ENCODE measurements at regions not wholly inside any gene's neighbourhood (a gene's known extent, or its start where the extent isn't known, plus 50 kb on each side); places are given as distances from the start of the nearest gene placed in this dataset.

DNA sequence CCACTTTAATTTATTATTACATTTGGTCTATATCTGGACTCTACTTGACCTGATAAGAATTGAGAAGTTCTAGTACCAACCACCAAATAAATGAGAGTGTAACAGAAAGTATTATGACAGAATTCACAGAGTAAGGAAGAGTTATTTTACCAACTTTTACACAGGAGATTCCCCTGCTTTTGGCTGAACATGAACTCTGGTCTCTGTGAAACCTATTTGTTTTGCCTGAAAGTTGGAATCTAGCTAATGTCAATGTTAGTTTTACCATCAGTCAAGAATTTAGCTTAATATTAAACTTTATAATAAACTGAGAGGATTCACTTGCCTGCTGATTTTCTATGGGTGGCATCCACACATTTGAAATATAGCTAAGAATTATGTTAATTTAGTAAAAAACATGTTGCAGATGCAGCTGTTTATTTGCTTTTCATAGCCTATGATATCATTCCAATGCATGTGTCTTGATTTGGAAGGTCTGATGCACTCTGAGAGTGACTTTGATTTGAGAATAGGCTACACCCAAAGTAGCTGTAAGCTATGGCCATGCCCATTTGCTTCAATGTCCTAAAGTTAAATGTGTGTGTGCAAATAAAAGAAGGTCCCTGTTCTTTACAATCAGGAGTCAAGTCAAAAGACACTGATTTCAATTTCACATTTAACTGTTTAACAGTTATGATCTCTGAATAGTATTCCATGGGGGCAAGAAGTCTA is 150.9 kb upstream of the RASGEF1B start:
- Histone ChIP-seq H3K4me1 (ENCODE audit: insufficient read depth, low read length) (peaks cover 4% of the 10 kb centered on the region), H3K27ac (ENCODE audit: low read length) (no peak overlapping the region), H3K9me3 (ENCODE audit: insufficient read depth, low read depth, low read length) (no peaks in the 10 kb centered on the region), H3K9ac (ENCODE audit: low read depth, low read length) (no peak overlapping the region), H3K36me3 (ENCODE audit: insufficient read depth, low read depth, low read length) (no peaks in the 10 kb centered on the region), H3K4me3 (ENCODE audit: low read length) (no peak overlapping the region), H3K27me3 (ENCODE audit: insufficient read depth, low read length) (no peaks in the 10 kb centered on the region)

- no peaks in the 10 kb centered on the region for H3K4me1 ChIP-seq (ENCODE audit: insufficient read depth, low read length)
- no peak overlapping the region for H3K4me3 ChIP-seq (ENCODE audit: low read length)
Measured at GRCh38 chr4:81622028-81622427, 150.3 kb upstream of the RASGEF1B start.

GRCh38 chr4:81621490-81621889 is 149.8 kb upstream of the RASGEF1B start:
- Histone ChIP-seq H3K4me1 (ENCODE audit: insufficient read depth, low read length) (no peaks in the 10 kb centered on the region), H3K36me3 (ENCODE audit: insufficient read depth, low read depth, low read length) (no peaks in the 10 kb centered on the region), H3K4me3 (ENCODE audit: low read length) (no peak overlapping the region), H3K27me3 (ENCODE audit: insufficient read depth, low read length) (no peaks in the 10 kb centered on the region), H3K9ac (ENCODE audit: low read depth, low read length) (no peak overlapping the region), H3K9me3 (ENCODE audit: insufficient read depth, low read depth, low read length) (no peaks in the 10 kb centered on the region), H3K27ac (ENCODE audit: low read length) (no peak overlapping the region)

More at GRCh38 chr4:81622028-81622427, 150.3 kb upstream of the RASGEF1B start:
- Histone ChIP-seq H3K9ac (ENCODE audit: low read depth, low read length) (no peak overlapping the region), H3K27ac (ENCODE audit: low read length) (no peak overlapping the region), H3K9me3 (ENCODE audit: insufficient read depth, low read depth, low read length) (no peaks in the 10 kb centered on the region), H3K27me3 (ENCODE audit: insufficient read depth, low read length) (no peaks in the 10 kb centered on the region), H3K36me3 (ENCODE audit: insufficient read depth, low read depth, low read length) (no peaks in the 10 kb centered on the region)

DNA sequence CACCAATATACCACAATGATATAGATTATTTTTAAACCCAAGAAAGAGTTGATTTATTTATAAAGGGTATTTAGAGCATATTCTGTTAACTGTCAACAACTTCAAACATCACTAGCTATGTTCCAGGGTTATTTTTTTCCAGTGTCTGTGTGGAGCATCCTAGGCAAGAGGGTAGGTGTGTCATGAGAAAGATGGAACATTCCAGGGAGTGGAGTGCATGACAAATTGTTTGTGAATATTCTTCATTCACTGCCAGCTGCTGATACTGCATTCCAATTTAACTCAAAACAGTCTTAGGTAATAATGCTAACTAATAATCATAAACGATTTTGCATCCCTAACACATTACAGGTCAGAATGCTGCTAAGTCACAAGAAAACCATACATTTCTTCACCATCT is 148.7 kb upstream of the RASGEF1B start:
- Histone ChIP-seq H3K4me3 (ENCODE audit: low read length) (no peak overlapping the region), H3K36me3 (ENCODE audit: insufficient read depth, low read depth, low read length) (no peaks in the 10 kb centered on the region), H3K9ac (ENCODE audit: low read depth, low read length) (no peak overlapping the region), H3K4me1 (ENCODE audit: insufficient read depth, low read length) (no peaks in the 10 kb centered on the region), H3K9me3 (ENCODE audit: insufficient read depth, low read depth, low read length) (no peaks in the 10 kb centered on the region), H3K27me3 (ENCODE audit: insufficient read depth, low read length) (no peaks in the 10 kb centered on the region), H3K27ac (ENCODE audit: low read length) (no peak overlapping the region)

DNA sequence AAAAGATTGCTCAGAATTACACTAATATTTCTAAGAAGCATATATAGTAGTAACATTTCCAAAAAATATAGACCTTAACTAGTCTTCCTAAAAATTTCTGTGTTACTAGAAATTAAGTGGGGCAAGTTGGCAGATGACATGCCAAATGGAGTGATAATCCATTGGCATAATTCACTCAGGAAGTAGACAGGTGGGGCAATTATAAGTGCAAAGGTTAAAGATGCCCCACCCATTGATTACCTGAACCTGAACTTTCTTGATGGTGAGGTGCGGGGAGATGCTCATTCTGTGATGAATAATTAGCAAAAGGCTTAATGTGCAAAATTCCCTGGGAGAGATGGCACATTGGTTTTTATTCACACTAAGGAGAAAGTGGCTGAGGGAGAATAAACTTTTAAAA is 145.8 kb upstream of the RASGEF1B start:
- Histone ChIP-seq H3K4me3 (ENCODE audit: low read length) (no peak overlapping the region), H3K27me3 (ENCODE audit: insufficient read depth, low read length) (no peaks in the 10 kb centered on the region)

GRCh38 chr4:81611221-81611620 is 139.5 kb upstream of the RASGEF1B start:
- no peak overlapping the region for H3K9ac ChIP-seq (ENCODE audit: low read depth, low read length)
- no peaks in the 10 kb centered on the region for H3K36me3 ChIP-seq (ENCODE audit: insufficient read depth, low read depth, low read length)
- H3K27me3 ChIP-seq (ENCODE audit: insufficient read depth, low read length) = no peaks in the 10 kb centered on the region
- no peak overlapping the region for H3K27ac ChIP-seq (ENCODE audit: low read length)
- H3K4me1 ChIP-seq (ENCODE audit: insufficient read depth, low read length) = no peaks in the 10 kb centered on the region
- H3K9me3 ChIP-seq (ENCODE audit: insufficient read depth, low read depth, low read length) = no peaks in the 10 kb centered on the region; the same call in 1 of the 2 replicates
- no peak overlapping the region for H3K4me3 ChIP-seq (ENCODE audit: low read length)

More for the DNA sequence above, 145.8 kb upstream of the RASGEF1B start:
- H3K9ac ChIP-seq (ENCODE audit: low read depth, low read length) = no peak overlapping the region
- H3K27ac ChIP-seq (ENCODE audit: low read length) = no peak overlapping the region
- H3K36me3 ChIP-seq (ENCODE audit: insufficient read depth, low read depth, low read length) = no peaks in the 10 kb centered on the region
- H3K4me1 ChIP-seq (ENCODE audit: insufficient read depth, low read length) = no peaks in the 10 kb centered on the region
- no peaks in the 10 kb centered on the region for H3K9me3 ChIP-seq (ENCODE audit: insufficient read depth, low read depth, low read length)

DNA sequence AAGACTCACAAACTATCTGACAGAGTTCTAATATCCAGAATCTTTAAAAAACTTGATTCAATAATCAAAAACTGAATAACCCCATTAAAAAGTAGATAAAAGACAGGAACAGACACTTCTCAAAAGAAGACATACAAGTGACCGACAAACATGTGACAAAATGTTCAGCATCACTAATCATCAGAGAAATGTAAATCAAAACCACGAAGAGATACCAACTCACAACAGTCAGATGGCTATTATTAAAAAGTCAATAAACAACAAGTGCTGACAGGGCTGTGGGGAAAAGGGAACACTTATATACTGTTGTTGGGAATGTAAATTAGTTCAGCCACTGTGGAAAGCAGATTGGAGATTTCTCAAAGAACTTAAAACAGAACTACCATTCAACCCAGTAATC is 138.1 kb upstream of the RASGEF1B start:
- H3K9ac ChIP-seq (ENCODE audit: low read depth, low read length) = no peak overlapping the region
- H3K27me3 ChIP-seq (ENCODE audit: insufficient read depth, low read length) = no peaks in the 10 kb centered on the region
- no peaks in the 10 kb centered on the region for H3K36me3 ChIP-seq (ENCODE audit: insufficient read depth, low read depth, low read length)
- H3K9me3 ChIP-seq (ENCODE audit: insufficient read depth, low read depth, low read length) = no peaks in the 10 kb centered on the region; the same call in 1 of the 2 replicates
- no peak overlapping the region for H3K4me3 ChIP-seq (ENCODE audit: low read length)
- no peak overlapping the region for H3K27ac ChIP-seq (ENCODE audit: low read length)
- H3K4me1 ChIP-seq (ENCODE audit: insufficient read depth, low read length) = peaks cover 3% of the 10 kb centered on the region; the same call in 1 of the 2 replicates

DNA sequence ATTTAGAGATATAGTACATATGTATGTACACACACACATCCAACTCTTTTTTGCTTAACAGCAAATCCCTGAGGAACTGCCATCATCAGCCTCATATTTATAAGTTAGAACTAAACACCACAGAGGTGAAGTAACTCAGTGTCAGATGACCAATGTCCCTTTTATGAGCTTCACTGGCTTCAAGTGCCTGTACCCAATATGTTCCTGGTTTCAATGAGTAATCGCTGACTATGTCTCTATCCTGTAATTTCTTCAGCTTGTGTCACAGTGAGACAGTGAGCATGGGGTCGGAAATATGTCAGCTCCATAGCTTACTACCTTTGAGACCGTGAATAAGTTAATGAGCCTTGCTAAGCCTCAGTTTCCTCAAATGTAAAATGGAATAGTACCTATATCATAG is 136.2 kb upstream of the RASGEF1B start:
- no peaks in the 10 kb centered on the region; the same call in 1 of the 2 replicates for H3K9me3 ChIP-seq (ENCODE audit: insufficient read depth, low read depth, low read length)
- H3K27ac ChIP-seq (ENCODE audit: low read length) = no peak overlapping the region
- H3K9ac ChIP-seq (ENCODE audit: low read depth, low read length) = no peak overlapping the region
- H3K4me3 ChIP-seq (ENCODE audit: low read length) = no peak overlapping the region
- no peaks in the 10 kb centered on the region for H3K27me3 ChIP-seq (ENCODE audit: insufficient read depth, low read length)
- H3K4me1 ChIP-seq (ENCODE audit: insufficient read depth, low read length) = peaks cover 3% of the 10 kb centered on the region; the same call in 1 of the 2 replicates
- H3K36me3 ChIP-seq (ENCODE audit: insufficient read depth, low read depth, low read length) = no peaks in the 10 kb centered on the region

DNA sequence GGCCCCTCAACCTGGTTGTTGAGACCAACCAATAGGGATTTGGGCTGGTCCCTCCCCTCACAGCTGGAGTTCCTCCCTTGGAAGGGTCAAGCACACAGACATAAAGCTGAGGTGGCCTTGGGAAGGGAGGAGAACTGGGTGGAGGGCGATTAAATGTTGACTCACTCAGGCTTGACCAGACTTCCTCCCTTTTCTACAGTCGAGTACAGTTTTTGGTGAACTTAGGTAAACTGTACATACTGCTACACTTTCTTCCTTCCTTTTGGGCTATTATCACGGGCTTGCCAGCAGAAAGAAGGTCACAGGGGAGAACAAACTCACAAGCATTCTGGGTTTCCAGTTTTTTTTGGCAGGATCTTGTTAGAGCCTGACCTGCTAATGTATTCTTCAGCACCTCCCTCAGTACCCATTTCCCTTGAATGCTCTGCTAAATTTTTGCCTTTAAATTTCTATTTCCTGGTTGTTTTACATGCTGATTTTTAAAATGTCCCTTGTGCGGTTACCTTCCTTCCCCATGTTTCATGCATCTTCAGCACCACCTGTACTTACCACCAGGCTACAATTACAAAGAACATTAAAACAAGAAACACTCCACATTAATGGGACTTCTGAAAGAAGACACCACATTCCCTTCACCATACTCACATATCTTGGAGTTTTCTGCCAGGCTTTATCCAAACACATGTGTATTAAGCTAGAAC is 135.2 kb upstream of the RASGEF1B start:
- Histone ChIP-seq H3K9ac (ENCODE audit: low read depth, low read length) (no peak overlapping the region), H3K27me3 (ENCODE audit: insufficient read depth, low read length) (no peaks in the 10 kb centered on the region), H3K27ac (ENCODE audit: low read length) (no peak overlapping the region), H3K4me3 (ENCODE audit: low read length) (no peak overlapping the region), H3K4me1 (ENCODE audit: insufficient read depth, low read length) (peaks cover 3% of the 10 kb centered on the region; the same call in 1 of the 2 replicates), H3K36me3 (ENCODE audit: insufficient read depth, low read depth, low read length) (no peaks in the 10 kb centered on the region), H3K9me3 (ENCODE audit: insufficient read depth, low read depth, low read length) (no peaks in the 10 kb centered on the region; the same call in 1 of the 2 replicates)

- Histone ChIP-seq H3K4me3 (ENCODE audit: low read length) (no peak overlapping the region), H3K9ac (ENCODE audit: low read depth, low read length) (no peak overlapping the region), H3K4me1 (ENCODE audit: insufficient read depth, low read length) (peaks cover 3% of the 10 kb centered on the region; the same call in 1 of the 2 replicates), H3K36me3 (ENCODE audit: insufficient read depth, low read depth, low read length) (no peaks in the 10 kb centered on the region), H3K27me3 (ENCODE audit: insufficient read depth, low read length) (no peaks in the 10 kb centered on the region), H3K9me3 (ENCODE audit: insufficient read depth, low read depth, low read length) (no peaks in the 10 kb centered on the region; the same call in 1 of the 2 replicates), H3K27ac (ENCODE audit: low read length) (no peak overlapping the region)
Measured at GRCh38 chr4:81606166-81606565, 134.5 kb upstream of the RASGEF1B start.

DNA sequence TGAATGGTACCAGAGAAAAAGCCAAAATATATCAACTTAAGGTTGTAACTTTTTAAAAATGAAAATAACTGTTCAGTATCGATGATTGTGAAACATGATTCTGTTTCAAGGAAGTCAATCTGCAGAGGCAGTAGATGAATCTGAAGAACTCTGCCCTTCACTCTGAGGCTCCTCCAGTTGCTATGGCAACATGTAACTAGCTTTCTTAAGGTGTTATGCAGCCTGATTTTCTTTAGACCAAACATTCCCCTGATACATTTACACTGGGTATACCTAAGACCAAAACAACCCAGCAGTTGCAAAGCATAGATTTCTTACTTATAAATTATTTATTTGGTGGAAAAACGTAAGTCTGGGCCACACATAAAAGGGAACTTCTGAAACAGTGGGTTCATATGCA is 133.6 kb upstream of the RASGEF1B start:
- Histone ChIP-seq H3K27ac (ENCODE audit: low read length) (no peak overlapping the region), H3K4me1 (ENCODE audit: insufficient read depth, low read length) (peaks cover 6% of the 10 kb centered on the region; the same call in 1 of the 2 replicates), H3K36me3 (ENCODE audit: insufficient read depth, low read depth, low read length) (no peaks in the 10 kb centered on the region), H3K27me3 (ENCODE audit: insufficient read depth, low read length) (no peaks in the 10 kb centered on the region), H3K4me3 (ENCODE audit: low read length) (no peak overlapping the region), H3K9me3 (ENCODE audit: insufficient read depth, low read depth, low read length) (no peaks in the 10 kb centered on the region; the same call in 1 of the 2 replicates), H3K9ac (ENCODE audit: low read depth, low read length) (no peak overlapping the region)

Measured in iPS-20b (cell line).